ENCODE measurements at regions not wholly inside any gene's neighbourhood (a gene's known extent, or its start where the extent isn't known, plus 50 kb on each side); places are given as distances from the start of the nearest gene placed in this dataset.

DNA sequence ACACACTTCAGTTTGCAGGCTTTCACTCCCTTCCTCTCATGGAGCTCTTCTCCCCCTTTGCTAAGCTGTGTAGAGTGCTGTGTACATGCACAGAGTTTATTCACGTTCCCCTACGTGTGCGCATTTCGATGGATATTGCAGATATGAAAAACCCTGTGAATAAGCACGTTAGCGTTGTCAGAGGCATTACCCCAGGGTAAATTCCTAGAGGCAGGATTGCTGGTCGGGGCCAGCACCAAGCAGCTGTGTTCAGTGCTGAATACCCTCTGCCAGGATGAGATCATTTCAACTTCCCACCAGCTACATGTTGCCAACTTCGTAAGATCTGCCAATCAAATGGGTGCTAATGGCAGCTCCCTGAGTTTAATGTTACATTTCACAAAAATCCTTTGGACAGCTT lies 172.3 kb upstream of the PPP1R26 start:
- TF ChIP-seq, protein P1, sequence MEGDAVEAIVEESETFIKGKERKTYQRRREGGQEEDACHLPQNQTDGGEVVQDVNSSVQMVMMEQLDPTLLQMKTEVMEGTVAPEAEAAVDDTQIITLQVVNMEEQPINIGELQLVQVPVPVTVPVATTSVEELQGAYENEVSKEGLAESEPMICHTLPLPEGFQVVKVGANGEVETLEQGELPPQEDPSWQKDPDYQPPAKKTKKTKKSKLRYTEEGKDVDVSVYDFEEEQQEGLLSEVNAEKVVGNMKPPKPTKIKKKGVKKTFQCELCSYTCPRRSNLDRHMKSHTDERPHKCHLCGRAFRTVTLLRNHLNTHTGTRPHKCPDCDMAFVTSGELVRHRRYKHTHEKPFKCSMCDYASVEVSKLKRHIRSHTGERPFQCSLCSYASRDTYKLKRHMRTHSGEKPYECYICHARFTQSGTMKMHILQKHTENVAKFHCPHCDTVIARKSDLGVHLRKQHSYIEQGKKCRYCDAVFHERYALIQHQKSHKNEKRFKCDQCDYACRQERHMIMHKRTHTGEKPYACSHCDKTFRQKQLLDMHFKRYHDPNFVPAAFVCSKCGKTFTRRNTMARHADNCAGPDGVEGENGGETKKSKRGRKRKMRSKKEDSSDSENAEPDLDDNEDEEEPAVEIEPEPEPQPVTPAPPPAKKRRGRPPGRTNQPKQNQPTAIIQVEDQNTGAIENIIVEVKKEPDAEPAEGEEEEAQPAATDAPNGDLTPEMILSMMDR (IDR thresholded peaks at IDR 0.05): no peak
- no peak for TF ChIP-seq POLR2A (IDR thresholded peaks at IDR 0.05)

All from right lobe of liver (tissue), 4 donors.